Ammon's horn (tissue), 1 donor: ENCODE measurements at regions not wholly inside any gene's neighbourhood (a gene's known extent, or its start where the extent isn't known, plus 50 kb on each side); places are given as distances from the start of the nearest gene placed in this dataset.
"Not testable (repeated sequence)": the region's sequence is repeated elsewhere in the genome, so short reads cannot be mapped to it uniquely, and the experiment has no call there.

Experiments used
- DNase-seq: peaks from one replicate; pipeline ENCODE4 v3.0.0-alpha.2; 2016; ENCODE audit warnings: low spot score

- no peak for DNase-seq
Measured at GRCh38 chr2:7379799-7380198, 462.6 kb downstream of the RNF144A start.

GRCh38 chr2:7384773-7385349 is 467.6 kb downstream of the RNF144A start:
- no peak for DNase-seq

GRCh38 chr2:7390311-7390710 is 473.1 kb downstream of the RNF144A start:
- not testable (repeated sequence) for DNase-seq

GRCh38 chr2:7392076-7392787 is 475.0 kb downstream of the RNF144A start:
- DNase-seq = no peak

- DNase-seq = no peak
Measured at GRCh38 chr2:7394195-7394594, 477.0 kb downstream of the RNF144A start.

GRCh38 chr2:7400628-7401027 is 483.4 kb downstream of the RNF144A start:
- DNase-seq = no peak

GRCh38 chr2:7403092-7403775 is 486.0 kb downstream of the RNF144A start:
- no peak for DNase-seq

GRCh38 chr2:7405861-7406715 is 488.9 kb downstream of the RNF144A start:
- DNase-seq = peak; percentile 18

GRCh38 chr2:7407001-7407400 is 489.8 kb downstream of the RNF144A start:
- DNase-seq = no peak

- DNase-seq = no peak
Measured at GRCh38 chr2:7407906-7408680, 490.9 kb downstream of the RNF144A start.

GRCh38 chr2:7411691-7412090 is 494.5 kb downstream of the RNF144A start:
- no peak for DNase-seq

- DNase-seq = no peak
Measured at GRCh38 chr2:7417845-7418742, 500.9 kb downstream of the RNF144A start.

- DNase-seq = no peak
Measured at GRCh38 chr2:7419186-7419585, 502.0 kb downstream of the RNF144A start.

- DNase-seq = no peak
Measured at GRCh38 chr2:7419814-7420311, 502.7 kb downstream of the RNF144A start.

- DNase-seq = no peak
Measured at GRCh38 chr2:7420530-7420929, 503.3 kb downstream of the RNF144A start.

- DNase-seq = no peak
Measured at GRCh38 chr2:7424481-7424880, 507.3 kb downstream of the RNF144A start.

- peak; percentile 68 for DNase-seq
Measured at GRCh38 chr2:7427293-7428060, 510.3 kb downstream of the RNF144A start.

- no peak for DNase-seq
Measured at GRCh38 chr2:7428454-7429204, 511.4 kb downstream of the RNF144A start.

GRCh38 chr2:7429733-7430132 is 512.5 kb downstream of the RNF144A start:
- DNase-seq = no peak
